ENCODE measurements at regions not wholly inside any gene's neighbourhood (a gene's known extent, or its start where the extent isn't known, plus 50 kb on each side); places are given as distances from the start of the nearest gene placed in this dataset.
"Not testable (repeated sequence)": the region's sequence is repeated elsewhere in the genome, so short reads cannot be mapped to it uniquely, and the experiment has no call there.

GRCh38 chr15:91369823-91370222 lies 269.8 kb downstream of the SV2B start:
- H3K9me3 ChIP-seq (ENCODE audit: low read depth): peaks cover 6% of the 10 kb centered on the region
- H3K4me3 ChIP-seq: no peak overlapping the region
- no peak overlapping the region for H3K27ac ChIP-seq
- Mint-ChIP-seq H3K9me3 (peaks cover 11% of the 10 kb centered on the region), H3K4me1 (peaks cover 4% of the 10 kb centered on the region), H3K4me3 (no peak overlapping the region), H3K27ac (no peak overlapping the region), H3K27me3 (ENCODE audit: insufficient read depth, low read depth) (no peaks in the 10 kb centered on the region), H3K36me3 (no peaks in the 10 kb centered on the region)
- H3K9ac ChIP-seq: no peak overlapping the region
- no peaks in the 10 kb centered on the region for H3K36me3 ChIP-seq
- H3K4me1 ChIP-seq: no peaks in the 10 kb centered on the region
- H2AFZ ChIP-seq (replicated peaks): no peak overlapping the region
- no peaks in the 10 kb centered on the region for H3K27me3 ChIP-seq
- H3F3A ChIP-seq (ENCODE audit: low read depth): no peaks in the 10 kb centered on the region
- DNase-seq (ENCODE audit: low spot score): no peak
- no peak overlapping the region for H3K4me2 ChIP-seq
- no peak for TF ChIP-seq CTCF (IDR thresholded peaks at IDR 0.05)
- no peak for TF ChIP-seq EZH2phosphoT487 (IDR thresholded peaks at IDR 0.05)
- no peak for TF ChIP-seq EZH2 (IDR thresholded peaks at IDR 0.05)
- no peaks in the 10 kb centered on the region for H3K79me2 ChIP-seq (ENCODE audit: low read depth)
- H4K20me1 ChIP-seq (ENCODE audit: low read depth): no peaks in the 10 kb centered on the region

GRCh38 chr15:91371345-91371744 lies 271.3 kb downstream of the SV2B start:
- not testable (repeated sequence) for H3K27me3 ChIP-seq; H3K4me3 Mint-ChIP-seq; H3K27me3 Mint-ChIP-seq (ENCODE audit: insufficient read depth, low read depth); H3K36me3 ChIP-seq; H3K4me1 Mint-ChIP-seq; H3K9me3 ChIP-seq (ENCODE audit: low read depth); H3F3A ChIP-seq (ENCODE audit: low read depth); H4K20me1 ChIP-seq (ENCODE audit: low read depth); DNase-seq (ENCODE audit: low spot score); H3K4me2 ChIP-seq; H3K9ac ChIP-seq; H3K4me1 ChIP-seq; H2AFZ ChIP-seq (replicated peaks); H3K79me2 ChIP-seq (ENCODE audit: low read depth); H3K27ac Mint-ChIP-seq; H3K4me3 ChIP-seq; H3K36me3 Mint-ChIP-seq; H3K27ac ChIP-seq
- H3K9me3 Mint-ChIP-seq: peaks cover 11% of the 10 kb centered on the region

- peaks cover 3% of the 10 kb centered on the region for H3K4me1 Mint-ChIP-seq
- TF ChIP-seq EZH2 (IDR thresholded peaks at IDR 0.05) (no peak), EZH2phosphoT487 (IDR thresholded peaks at IDR 0.05) (no peak), CTCF (IDR thresholded peaks at IDR 0.05) (no peak)
- Histone ChIP-seq H3K9me3 (ENCODE audit: low read depth) (peaks cover 6% of the 10 kb centered on the region), H3K27me3 (no peaks in the 10 kb centered on the region), H3K4me2 (no peak overlapping the region), H4K20me1 (ENCODE audit: low read depth) (no peaks in the 10 kb centered on the region), H3F3A (ENCODE audit: low read depth) (no peaks in the 10 kb centered on the region), H3K9ac (no peak overlapping the region), H3K4me1 (peaks cover 15% of the 10 kb centered on the region), H3K4me3 (no peak overlapping the region), H3K79me2 (ENCODE audit: low read depth) (no peaks in the 10 kb centered on the region), H2AFZ (replicated peaks) (no peak overlapping the region), H3K36me3 (no peaks in the 10 kb centered on the region), H3K27ac (no peak overlapping the region)
- H3K4me3 Mint-ChIP-seq: no peak overlapping the region
- H3K36me3 Mint-ChIP-seq: no peaks in the 10 kb centered on the region
- no peak for DNase-seq (ENCODE audit: low spot score)
- H3K9me3 Mint-ChIP-seq: peaks cover 11% of the 10 kb centered on the region
- no peaks in the 10 kb centered on the region for H3K27me3 Mint-ChIP-seq (ENCODE audit: insufficient read depth, low read depth)
- H3K27ac Mint-ChIP-seq: no peak overlapping the region
Measured at GRCh38 chr15:91374336-91374735, 274.3 kb downstream of the SV2B start.

GRCh38 chr15:91376038-91376437 lies 276.0 kb downstream of the SV2B start:
- H3K9me3 ChIP-seq (ENCODE audit: low read depth): peaks cover 6% of the 10 kb centered on the region
- H3K4me3 ChIP-seq: no peak overlapping the region
- H3K4me1 ChIP-seq: peaks cover 15% of the 10 kb centered on the region
- H3K27me3 Mint-ChIP-seq (ENCODE audit: insufficient read depth, low read depth): no peaks in the 10 kb centered on the region
- no peak overlapping the region for H3K4me3 Mint-ChIP-seq
- H4K20me1 ChIP-seq (ENCODE audit: low read depth): no peaks in the 10 kb centered on the region
- H3K36me3 ChIP-seq: no peaks in the 10 kb centered on the region
- H3K4me1 Mint-ChIP-seq: peaks cover 3% of the 10 kb centered on the region
- H3K27me3 ChIP-seq: no peaks in the 10 kb centered on the region
- H3F3A ChIP-seq (ENCODE audit: low read depth): no peaks in the 10 kb centered on the region
- no peak overlapping the region for H3K9ac ChIP-seq
- peak overlapping the region; percentile 61 for H2AFZ ChIP-seq (replicated peaks)
- no peaks in the 10 kb centered on the region for H3K79me2 ChIP-seq (ENCODE audit: low read depth)
- no peak for DNase-seq (ENCODE audit: low spot score)
- no peak overlapping the region for H3K27ac Mint-ChIP-seq
- H3K9me3 Mint-ChIP-seq: peaks cover 11% of the 10 kb centered on the region
- H3K36me3 Mint-ChIP-seq: no peaks in the 10 kb centered on the region
- no peak overlapping the region for H3K4me2 ChIP-seq
- H3K27ac ChIP-seq: no peak overlapping the region
- TF ChIP-seq EZH2 (IDR thresholded peaks at IDR 0.05) (no peak), EZH2phosphoT487 (IDR thresholded peaks at IDR 0.05) (no peak), CTCF (IDR thresholded peaks at IDR 0.05) (no peak)

Measured in neural progenitor cell (in vitro differentiated cells).